Kidney tubule cell (primary cell): ENCODE measurements at regions not wholly inside any gene's neighbourhood (a gene's known extent, or its start where the extent isn't known, plus 50 kb on each side); places are given as distances from the start of the nearest gene placed in this dataset.
A peak's percentile ranks its signal among the peaks of the same experiment; 100 is the strongest.
"Not testable (repeated sequence)": the region's sequence is repeated elsewhere in the genome, so short reads cannot be mapped to it uniquely, and the experiment has no call there.

Experiments
- DNase-seq: peaks from one replicate; pipeline ENCODE4 v3.0.0-alpha.2; 2018; ENCODE audit warnings: low spot score

DNA sequence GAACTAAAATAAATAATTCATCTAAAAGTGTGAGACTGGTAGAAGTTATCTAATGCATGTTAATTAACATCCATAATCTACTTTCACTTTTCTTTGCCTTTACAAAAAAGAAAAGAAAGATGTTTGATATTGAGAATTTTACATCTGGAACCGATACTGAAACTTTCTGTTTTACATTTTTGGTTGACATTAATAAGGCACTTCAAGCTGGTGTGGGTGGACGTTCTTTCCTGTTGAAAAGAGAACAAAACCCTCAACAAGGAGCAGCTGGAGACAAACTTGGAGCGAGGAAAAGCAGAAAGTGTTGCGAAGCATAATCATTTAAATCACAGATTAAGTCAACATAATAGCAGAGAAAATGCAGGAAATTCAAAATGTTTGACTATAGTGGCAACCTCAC lies 575.2 kb upstream of the ADGRB3 start:
- no peak for DNase-seq

DNA sequence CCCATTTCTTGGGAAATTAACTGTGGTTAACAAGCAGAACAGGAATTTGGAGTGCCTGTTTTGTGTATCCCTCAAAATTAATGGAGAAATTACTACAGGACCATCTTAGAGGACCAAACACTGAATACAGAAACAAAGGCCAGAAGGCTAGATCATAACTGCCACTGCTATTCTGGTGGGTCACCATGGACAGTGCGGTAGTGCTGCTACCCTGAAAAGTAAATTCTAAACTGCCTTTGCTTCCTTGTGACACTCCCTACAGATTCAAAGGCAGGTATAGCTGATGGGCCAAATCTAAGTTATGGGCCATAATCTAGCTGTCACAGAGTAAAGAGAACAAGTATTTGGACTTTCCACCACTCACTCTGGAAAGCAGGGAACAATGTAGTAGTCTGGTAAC lies 575.8 kb upstream of the ADGRB3 start:
- no peak for DNase-seq

- not testable (repeated sequence) for DNase-seq
Measured at GRCh38 chr6:68056596-68056995, 578.5 kb upstream of the ADGRB3 start.

DNA sequence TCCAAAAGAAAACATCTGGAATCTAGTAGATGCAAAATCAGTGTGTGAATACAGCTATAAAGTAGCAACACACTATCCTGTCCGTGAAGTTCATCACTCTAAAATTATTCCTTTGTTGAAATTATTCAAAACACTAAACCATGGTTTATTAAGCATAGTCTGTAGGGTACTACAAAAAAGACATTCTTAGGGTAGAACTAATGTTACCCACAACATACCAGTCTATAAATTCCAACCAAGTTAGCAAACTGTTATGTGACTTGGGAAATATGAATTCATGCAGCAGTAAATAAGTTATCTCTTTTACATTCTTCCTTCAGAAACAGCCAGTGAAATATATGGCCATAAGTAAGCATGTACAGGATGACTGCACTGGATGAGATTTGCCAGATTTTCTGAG lies 580.3 kb upstream of the ADGRB3 start:
- no peak for DNase-seq

GRCh38 chr6:68053805-68054373 lies 581.2 kb upstream of the ADGRB3 start:
- no peak for DNase-seq

- DNase-seq = no peak
Measured at GRCh38 chr6:68052234-68052633, 582.8 kb upstream of the ADGRB3 start.

DNA sequence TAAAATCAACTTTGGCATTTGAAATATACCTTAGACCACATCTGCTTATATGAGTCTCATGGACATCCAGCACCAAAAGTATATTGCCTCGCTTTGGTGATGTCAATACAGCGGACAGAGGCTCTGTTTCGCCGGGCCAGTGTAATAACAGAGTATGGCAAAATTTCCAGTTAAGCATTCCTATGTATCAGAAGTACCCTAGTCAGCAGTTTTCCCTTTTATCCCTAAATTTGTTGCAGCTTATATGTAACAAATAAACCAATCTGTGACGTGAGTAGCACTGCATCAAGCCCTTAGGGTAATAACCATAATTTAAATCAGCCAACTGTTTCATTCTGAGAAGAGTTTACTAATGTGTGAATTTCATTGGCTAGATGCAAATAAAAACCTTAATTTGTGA lies 585.5 kb upstream of the ADGRB3 start:
- DNase-seq = no peak

DNA sequence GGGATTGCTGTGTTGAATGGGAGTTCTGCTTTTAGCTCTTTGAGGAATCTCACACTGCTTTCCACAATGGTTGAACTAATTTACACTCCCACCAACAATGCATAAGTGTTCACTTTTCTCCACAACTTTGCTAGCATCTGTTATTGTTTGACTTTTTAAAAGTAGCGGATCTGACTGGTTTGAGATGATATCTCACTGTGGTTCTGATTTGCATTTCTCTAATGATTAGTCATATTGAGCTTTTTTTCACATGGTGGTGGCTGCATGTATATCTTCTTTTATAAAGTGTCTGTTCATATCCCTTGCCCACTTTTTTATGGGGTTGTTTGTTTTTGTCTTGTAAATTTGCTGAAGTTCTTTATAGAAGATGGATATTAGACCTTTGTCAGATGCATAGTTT lies 588.3 kb upstream of the ADGRB3 start:
- DNase-seq = no peak

GRCh38 chr6:68046302-68046701 lies 588.8 kb upstream of the ADGRB3 start:
- DNase-seq = no peak

DNA sequence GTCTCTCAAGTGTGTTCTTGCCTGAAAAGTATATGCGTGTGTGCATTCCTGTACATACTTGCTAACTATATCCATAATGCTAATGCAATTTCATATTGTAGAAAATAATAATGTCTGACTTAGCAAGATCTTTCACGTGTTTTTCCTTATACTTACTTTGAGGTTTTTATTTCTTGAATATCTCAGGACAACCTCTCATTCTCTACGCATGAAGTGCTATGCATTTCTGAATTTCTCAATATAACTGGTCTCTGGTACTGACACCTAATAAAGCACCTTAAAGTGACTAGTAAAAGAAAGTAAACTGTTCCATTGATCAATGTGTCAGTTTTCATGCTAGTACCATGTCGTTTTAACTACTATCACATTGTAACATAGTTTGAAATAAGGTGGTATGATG lies 589.9 kb upstream of the ADGRB3 start:
- no peak for DNase-seq

DNA sequence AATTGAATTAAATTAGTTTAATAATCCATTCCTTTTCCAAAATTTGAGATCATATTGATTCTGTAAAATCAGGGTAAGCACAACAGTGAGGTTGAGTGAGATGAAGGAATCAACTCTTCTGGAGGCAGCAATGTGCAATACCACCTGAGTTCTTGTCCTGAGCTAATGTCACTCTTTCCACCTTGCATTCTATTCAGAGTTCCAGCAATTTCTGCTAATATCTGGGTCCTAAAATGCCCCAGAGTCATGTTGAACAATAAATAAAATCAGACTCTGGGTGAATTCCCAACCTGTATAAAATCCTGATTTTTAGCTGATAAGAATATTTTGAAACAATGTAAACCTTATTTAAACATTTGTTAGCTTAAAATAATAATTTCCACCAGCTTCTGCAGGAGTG lies 590.8 kb upstream of the ADGRB3 start:
- DNase-seq = no peak

DNA sequence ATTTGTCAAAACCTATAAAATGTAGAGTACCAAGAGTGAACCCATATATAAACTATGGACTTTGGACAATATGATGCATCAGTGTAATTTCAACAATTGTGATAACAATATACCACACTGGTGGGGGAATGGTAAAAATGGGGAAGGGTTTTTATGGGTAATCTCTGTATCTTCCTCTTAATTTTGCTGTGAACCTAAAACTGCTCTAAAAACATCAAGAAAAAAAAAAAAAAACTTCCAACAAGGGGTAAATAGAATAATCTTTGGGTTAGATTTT lies 592.0 kb upstream of the ADGRB3 start:
- no peak for DNase-seq

GRCh38 chr6:68042339-68043121 lies 592.6 kb upstream of the ADGRB3 start:
- DNase-seq = no peak

- DNase-seq = no peak
Measured at GRCh38 chr6:68040780-68041179, 594.3 kb upstream of the ADGRB3 start.

DNA sequence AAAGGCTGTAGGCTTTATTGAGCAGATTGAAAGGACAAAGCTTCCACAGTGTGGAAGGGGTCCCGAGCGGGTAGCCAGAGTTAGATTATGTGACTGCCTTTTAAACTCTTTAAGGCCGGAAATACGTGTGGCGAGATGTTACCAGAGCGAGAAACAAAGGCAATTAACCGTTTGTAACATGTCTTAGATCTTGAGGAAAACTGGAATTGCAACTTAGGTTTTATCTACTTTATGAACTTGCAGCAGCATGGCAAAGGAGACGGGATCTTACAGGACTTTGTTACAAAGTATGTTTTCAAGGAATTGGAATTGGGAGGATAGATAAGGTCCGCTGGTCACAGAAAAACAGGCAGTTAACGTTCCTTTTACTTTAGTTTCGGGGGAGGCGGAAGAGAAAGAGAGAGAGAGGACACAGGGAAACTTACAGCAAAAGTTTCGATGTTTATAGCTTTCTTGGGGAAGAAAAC lies 594.7 kb upstream of the ADGRB3 start:
- DNase-seq = peak; percentile 1

DNA sequence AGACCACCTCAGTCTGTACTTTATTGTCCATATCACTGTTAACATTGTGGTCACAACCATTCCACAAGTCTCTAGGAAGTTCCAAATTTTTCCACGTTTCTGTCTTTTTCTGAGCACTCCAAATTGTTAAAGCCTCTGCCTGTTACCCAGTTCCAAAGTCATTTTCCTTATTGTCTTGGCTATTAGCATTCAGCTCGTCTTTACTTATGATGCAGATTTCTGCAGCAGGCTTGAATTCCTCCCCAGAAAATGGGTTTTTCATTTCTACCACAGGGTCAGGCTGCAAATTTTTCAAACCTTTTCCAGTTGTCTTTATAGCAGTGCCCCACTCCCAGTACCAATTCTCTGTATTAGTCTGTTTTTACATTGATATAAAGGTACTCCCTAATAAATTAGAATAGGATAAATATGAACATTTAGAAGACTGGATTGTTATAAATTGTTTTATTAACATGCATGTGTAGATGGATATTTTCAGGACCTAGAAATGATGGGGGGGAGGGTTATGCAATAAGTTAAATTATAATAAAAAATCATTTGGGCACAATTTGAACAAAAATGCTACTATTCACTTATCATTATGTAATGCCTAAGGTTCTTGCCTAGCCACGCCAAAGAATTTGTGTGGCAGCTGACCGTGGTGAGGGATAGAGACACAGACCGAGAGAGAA lies 595.3 kb upstream of the ADGRB3 start:
- DNase-seq = no peak

DNA sequence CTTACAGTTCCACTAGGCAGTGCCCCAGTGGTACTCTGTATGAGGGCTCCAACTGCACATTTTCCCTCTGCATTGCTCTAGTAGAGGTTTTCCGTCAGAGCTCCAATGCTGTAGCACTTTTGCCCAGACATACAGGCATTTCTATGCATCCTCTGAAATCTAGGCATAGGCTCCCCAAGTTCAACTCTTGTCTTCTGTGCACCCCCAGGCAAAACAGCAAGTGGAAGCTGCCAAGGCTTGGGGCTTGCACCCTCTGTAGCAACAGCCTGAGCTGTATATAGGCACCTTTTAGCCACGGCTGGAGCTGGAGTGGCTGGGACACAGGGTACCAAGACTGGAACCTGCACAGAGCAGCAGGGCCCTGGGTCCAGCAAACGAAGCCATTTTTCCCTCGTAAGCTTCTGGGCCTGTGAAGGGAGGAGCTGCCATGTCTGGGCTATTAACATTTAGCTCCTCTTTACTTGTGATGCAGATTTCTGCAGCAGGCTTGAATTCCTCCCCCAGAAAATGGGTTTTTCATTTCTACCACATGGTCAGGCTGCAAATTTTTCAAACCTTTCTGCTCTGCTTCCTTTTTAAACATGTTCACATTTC lies 596.2 kb upstream of the ADGRB3 start:
- DNase-seq = no peak

DNA sequence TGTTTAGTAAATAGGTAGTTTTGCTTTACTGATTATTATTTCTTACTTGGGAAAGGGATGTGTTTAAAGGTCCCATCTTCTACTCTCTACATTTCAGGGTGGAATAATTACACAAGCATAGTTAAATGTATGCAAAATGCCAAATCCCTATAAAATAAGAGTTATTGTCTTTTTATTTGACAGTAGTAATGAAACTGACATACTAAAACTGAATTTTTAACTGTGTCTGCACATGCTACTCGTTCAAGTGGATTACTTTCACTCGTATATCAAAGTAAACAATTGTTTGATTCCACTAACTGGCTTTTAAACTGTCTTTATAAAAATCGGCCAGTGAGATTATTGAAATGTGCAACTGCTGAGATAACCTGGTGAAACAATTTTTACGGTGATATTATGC lies 602.9 kb upstream of the ADGRB3 start:
- no peak for DNase-seq

- no peak for DNase-seq
Measured at GRCh38 chr6:68031054-68031453, 604.0 kb upstream of the ADGRB3 start.

DNA sequence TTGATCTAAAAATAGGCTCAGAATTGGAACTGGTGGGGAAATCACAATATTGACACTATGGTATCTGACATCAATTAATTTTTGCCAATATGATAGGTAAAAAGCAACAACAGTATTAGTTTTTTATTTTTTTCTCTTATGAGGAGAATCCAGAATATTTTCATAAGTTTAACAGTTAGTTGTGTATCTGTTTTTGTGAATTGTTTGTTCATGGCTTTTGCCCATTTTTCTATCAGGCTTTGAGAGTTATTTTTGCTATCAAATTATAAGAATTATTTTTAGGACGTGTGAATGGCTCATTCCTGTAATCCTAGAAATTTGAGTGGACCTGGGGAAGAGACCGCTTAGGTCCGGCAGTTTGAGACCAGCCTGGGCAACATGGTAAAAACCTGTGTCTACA lies 608.6 kb upstream of the ADGRB3 start:
- no peak for DNase-seq

GRCh38 chr6:68025764-68026163 lies 609.3 kb upstream of the ADGRB3 start:
- DNase-seq = no peak

DNA sequence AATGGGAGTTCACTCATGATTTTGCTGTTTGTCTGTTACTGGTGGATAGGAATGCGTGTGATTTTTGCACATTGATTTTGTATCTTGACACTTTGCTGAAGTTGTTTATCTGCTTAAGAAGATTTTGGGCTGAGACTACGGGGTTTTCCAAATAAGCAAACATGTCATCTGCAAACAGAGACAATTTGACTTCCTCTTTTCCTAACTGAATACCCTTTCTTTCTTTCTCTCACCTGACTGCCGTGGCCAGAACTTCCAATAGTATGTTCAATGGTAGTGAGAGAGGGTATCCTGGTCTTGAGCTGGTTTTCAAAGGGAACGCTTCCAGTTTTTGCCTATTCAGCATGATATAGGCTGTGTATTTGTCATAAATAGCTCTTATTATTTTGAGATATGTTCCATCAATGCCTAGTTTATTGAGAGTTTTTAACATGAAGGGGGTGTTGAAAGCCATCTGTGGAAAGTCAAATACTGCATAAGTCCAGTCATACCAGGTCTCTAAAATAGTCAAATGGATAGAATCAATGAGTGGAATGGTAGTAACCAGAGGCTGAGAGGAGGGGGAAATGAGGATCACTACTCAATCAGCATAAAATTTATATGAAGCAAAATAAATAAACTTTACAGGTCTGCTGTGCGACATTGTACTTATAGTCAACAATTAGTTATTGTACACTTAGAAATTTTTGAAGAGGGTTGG lies 610.4 kb upstream of the ADGRB3 start:
- DNase-seq = no peak

DNA sequence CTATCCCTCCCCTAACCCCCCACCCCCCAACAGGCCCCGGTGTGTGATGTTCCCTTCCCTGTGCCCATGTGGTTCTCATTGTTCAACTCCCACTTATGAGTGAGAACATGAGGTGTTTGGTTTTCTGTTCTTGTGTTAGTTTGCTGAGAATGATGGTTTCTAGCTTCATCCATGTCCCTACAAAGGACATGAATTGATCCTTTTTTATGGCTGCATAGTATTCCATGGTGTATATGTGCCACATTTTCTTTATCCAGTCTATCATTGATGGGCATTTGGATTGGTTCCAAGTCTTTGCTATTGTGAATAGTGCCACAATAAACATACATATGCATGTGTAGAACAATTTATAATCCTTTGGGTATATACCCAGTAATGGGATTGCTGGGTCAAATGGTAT lies 612.1 kb upstream of the ADGRB3 start:
- DNase-seq = not testable (repeated sequence)
